ENCODE measurements at regions not wholly inside any gene's neighbourhood (a gene's known extent, or its start where the extent isn't known, plus 50 kb on each side); places are given as distances from the start of the nearest gene placed in this dataset.

DNA sequence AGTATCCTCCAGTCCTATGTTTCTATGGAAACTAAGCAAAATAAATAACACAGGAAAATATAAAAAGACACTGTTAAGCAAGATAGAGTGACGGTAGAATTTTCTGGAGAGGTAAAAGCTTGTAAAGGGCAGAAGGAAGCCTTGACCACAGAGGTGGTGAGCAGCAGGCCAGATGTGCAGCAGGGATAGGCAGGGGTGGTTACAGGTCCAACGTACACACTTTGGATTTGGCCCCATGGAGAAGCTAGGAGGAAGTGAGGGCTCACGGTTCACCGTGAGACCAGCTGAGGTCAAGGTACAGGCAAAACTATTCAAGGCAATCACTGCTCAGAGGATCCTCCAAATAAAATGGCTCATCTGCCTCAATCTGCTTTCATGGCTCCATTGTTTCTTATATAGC, 242.8 kb downstream of the B3GLCT start:
- no peak for TF ChIP-seq POLR2A (IDR thresholded peaks at IDR 0.05; ENCODE audit: low read depth, low read length)
- TF ChIP-seq POLR2AphosphoS5 (IDR thresholded peaks at IDR 0.05; ENCODE audit: low read depth, low read length) = no peak
- TF ChIP-seq SPI1 (IDR thresholded peaks at IDR 0.05; ENCODE audit: low read depth, low read length) = no peak

Measured in GM12891 (cell line).